Naive thymus-derived CD4-positive, alpha-beta T cell (primary cell): ENCODE measurements at regions not wholly inside any gene's neighbourhood (a gene's known extent, or its start where the extent isn't known, plus 50 kb on each side); places are given as distances from the start of the nearest gene placed in this dataset.

ENCODE experiments used
- ATAC-seq: fragments of 150-1000 bp; cut with Tn5 transposase; 2 replicates; pipeline ENCODE4 v1.10.0; 2021; ENCODE audit warnings: mild to moderate bottlenecking, moderate library complexity
- CTCF ChIA-PET: fragments of 350-600 bp; sonication (Branson Sonifier 250); formaldehyde crosslinking; loops from one replicate; lab custom pipeline; 2021; ENCODE audit warnings: antibody characterized with exemption; lab: Charles Lee
- POLR2A ChIA-PET: fragments of 350-600 bp; sonication (Branson Sonifier 250); formaldehyde crosslinking; loops from one replicate; lab custom pipeline; 2021; ENCODE audit warnings: antibody characterized with exemption, inconsistent platforms; lab: Charles Lee
- DNase-seq, 9 donors: peaks; one replicate each; pipeline versions ENCODE4 v3.0.0 to v3.0.0-alpha.2; 2020 to 2022; ENCODE audit warnings: mixed read lengths in 1 of 9
- H3K27ac ChIP-seq: one replicate; pipeline ENCODE4 v1.7.0; 2013; ENCODE audit warnings: mild to moderate bottlenecking, low read depth, low read length, moderate library complexity
- H3K27me3 ChIP-seq, 2 donors: one replicate each; pipeline ENCODE4 v1.7.0; 2013; ENCODE audit warnings: low read length in 2 of 2, mild to moderate bottlenecking in 2 of 2, moderate library complexity in 2 of 2; ENCODE audit not compliant: control insufficient read depth in 2 of 2, insufficient read depth in 2 of 2
- H3K36me3 ChIP-seq, 3 experiments: 1 replicate in 2 of 3; 2 replicates in 1 of 3; pipeline ENCODE4 v1.7.0; 2013; ENCODE audit warnings: low read length in 3 of 3, mild to moderate bottlenecking in 3 of 3, moderate library complexity in 1 of 3; ENCODE audit not compliant: insufficient read depth in 3 of 3, control insufficient read depth in 2 of 3
- H3K4me1 ChIP-seq, 2 donors: one replicate each; pipeline ENCODE4 v1.7.0; 2013; ENCODE audit warnings: low read length in 2 of 2, mild to moderate bottlenecking in 2 of 2, moderate library complexity in 1 of 2; ENCODE audit not compliant: control insufficient read depth in 2 of 2, insufficient read depth in 2 of 2
- H3K4me3 ChIP-seq: 2 replicates; pipeline ENCODE4 v1.7.0; 2013; ENCODE audit warnings: mild to moderate bottlenecking, low read length
- H3K9me3 ChIP-seq, 3 experiments: 1 replicate in 2 of 3; 2 replicates in 1 of 3; pipeline ENCODE4 v1.7.0; 2013; ENCODE audit warnings: low read length in 3 of 3; ENCODE audit not compliant: control insufficient read depth in 2 of 3
- H3K27ac Mint-ChIP-seq, 9 donors: one replicate each; pipeline ENCODE4 v1.8.0; 2020 to 2022; ENCODE audit warnings: mixed read lengths in 9 of 9, mild to moderate bottlenecking in 8 of 9, moderate library complexity in 5 of 9, inconsistent platforms in 2 of 9
- H3K27me3 Mint-ChIP-seq, 5 donors: one replicate each; pipeline ENCODE4 v1.8.0; 2021 to 2022; ENCODE audit warnings: mixed read lengths in 5 of 5, mild to moderate bottlenecking in 1 of 5
- H3K36me3 Mint-ChIP-seq, 5 donors: one replicate each; pipeline ENCODE4 v1.8.0; 2020 to 2022; ENCODE audit warnings: mixed read lengths in 5 of 5, mild to moderate bottlenecking in 3 of 5, inconsistent platforms in 1 of 5
- H3K4me1 Mint-ChIP-seq, 7 donors: one replicate each; pipeline ENCODE4 v1.8.0; 2020 to 2022; ENCODE audit warnings: mixed read lengths in 7 of 7, mild to moderate bottlenecking in 3 of 7, inconsistent platforms in 1 of 7
- H3K4me3 Mint-ChIP-seq, 10 donors: one replicate each; pipeline ENCODE4 v1.8.0; 2020 to 2022; ENCODE audit warnings: mild to moderate bottlenecking in 10 of 10, mixed read lengths in 10 of 10, moderate library complexity in 6 of 10, inconsistent platforms in 2 of 10
- H3K9me3 Mint-ChIP-seq, 11 donors: one replicate each; pipeline ENCODE4 v1.8.0; 2020 to 2022; ENCODE audit warnings: mixed read lengths in 11 of 11, mild to moderate bottlenecking in 4 of 11, inconsistent platforms in 1 of 11, moderate library complexity in 1 of 11
- intact Hi-C, 2 donors: fragments of 100-400 bp; cut with micrococcal nuclease; formaldehyde crosslinking; loops; one replicate each; pipeline ENCODE4 v1.15.1; 2023

GRCh38 chr6:169041078-169041477 lies 212.6 kb downstream of the THBS2 start:
- H3K36me3 Mint-ChIP-seq = no peaks in the 10 kb centered on the region
- ATAC-seq = no peak
- CTCF ChIA-PET = no interaction called here

GRCh38 chr6:169038691-169039090 lies 215.0 kb downstream of the THBS2 start:
- H3K27ac Mint-ChIP-seq = no peak overlapping the region
- intact Hi-C loops = no loop called here
- H3K36me3 Mint-ChIP-seq = no peaks in the 10 kb centered on the region
- peaks cover 0 to 19% (median 4%) of the 10 kb centered on the region in 5 donors for H3K27me3 Mint-ChIP-seq
- H3K36me3 ChIP-seq = no peaks in the 10 kb centered on the region
- CTCF ChIA-PET = no interaction called here
- H3K9me3 ChIP-seq = no peaks in the 10 kb centered on the region
- H3K4me3 ChIP-seq = no peak overlapping the region
- POLR2A ChIA-PET = no interaction called here
- ATAC-seq (no peak), DNase-seq (no peak)
- no peaks in the 10 kb centered on the region for H3K27me3 ChIP-seq
- H3K27ac ChIP-seq = no peak overlapping the region
- no peaks in the 10 kb centered on the region for H3K4me1 ChIP-seq
- peaks cover 0 to 30% (median 8%) of the 10 kb centered on the region in 11 donors for H3K9me3 Mint-ChIP-seq
- H3K4me1 Mint-ChIP-seq = no peaks in the 10 kb centered on the region
- no peak overlapping the region for H3K4me3 Mint-ChIP-seq

More at GRCh38 chr6:169041078-169041477, 212.6 kb downstream of the THBS2 start:
- Histone ChIP-seq H3K27me3 (no peaks in the 10 kb centered on the region), H3K36me3 (no peaks in the 10 kb centered on the region), H3K4me3 (no peak overlapping the region), H3K4me1 (no peaks in the 10 kb centered on the region), H3K27ac (no peak overlapping the region), H3K9me3 (no peaks in the 10 kb centered on the region)
- no peak overlapping the region for H3K27ac Mint-ChIP-seq
- peaks cover 0 to 30% (median 8%) of the 10 kb centered on the region in 11 donors for H3K9me3 Mint-ChIP-seq
- intact Hi-C loops = no loop called here
- peaks cover 0 to 19% (median 4%) of the 10 kb centered on the region in 5 donors for H3K27me3 Mint-ChIP-seq
- no peaks in the 10 kb centered on the region for H3K4me1 Mint-ChIP-seq
- no peak overlapping the region for H3K4me3 Mint-ChIP-seq
- no peak for DNase-seq
- POLR2A ChIA-PET = no interaction called here

GRCh38 chr6:169035385-169036240 lies 218.0 kb downstream of the THBS2 start:
- Histone ChIP-seq H3K4me3 (no peak overlapping the region), H3K27ac (no peak overlapping the region), H3K36me3 (no peaks in the 10 kb centered on the region), H3K9me3 (no peaks in the 10 kb centered on the region), H3K4me1 (no peaks in the 10 kb centered on the region), H3K27me3 (no peaks in the 10 kb centered on the region)
- no peak for DNase-seq
- no peak overlapping the region for H3K27ac Mint-ChIP-seq
- intact Hi-C loops = no loop called here
- POLR2A ChIA-PET = no interaction called here
- no peaks in the 10 kb centered on the region for H3K36me3 Mint-ChIP-seq
- H3K9me3 Mint-ChIP-seq = peaks cover 0 to 30% (median 7%) of the 10 kb centered on the region in 11 donors
- H3K4me3 Mint-ChIP-seq = no peak overlapping the region
- no peak for ATAC-seq
- CTCF ChIA-PET = interaction anchor here (0.7 kb wide), 1 partner anchor 421 kb away, joined by 3 read pairs; no protein-coding TSS in a partner anchor
- peaks cover 0 to 28% (median 12%) of the 10 kb centered on the region in 5 donors for H3K27me3 Mint-ChIP-seq
- no peaks in the 10 kb centered on the region for H3K4me1 Mint-ChIP-seq

- Mint-ChIP-seq H3K27me3 (peaks cover 0 to 26% (median 13%) of the 10 kb centered on the region in 5 donors), H3K36me3 (no peaks in the 10 kb centered on the region), H3K4me1 (no peaks in the 10 kb centered on the region), H3K9me3 (peaks cover 0 to 30% (median 7%) of the 10 kb centered on the region in 11 donors), H3K4me3 (no peak overlapping the region), H3K27ac (peak overlapping the region in 1 of 9 donors; percentile 2)
- intact Hi-C loops = no loop called here
- no peaks in the 10 kb centered on the region for H3K36me3 ChIP-seq
- no peaks in the 10 kb centered on the region for H3K27me3 ChIP-seq
- no peak for ATAC-seq
- POLR2A ChIA-PET = no interaction called here
- DNase-seq = no peak
- no peak overlapping the region for H3K27ac ChIP-seq
- no peak overlapping the region for H3K4me3 ChIP-seq
- CTCF ChIA-PET = interaction anchor here (0.7 kb wide), 1 partner anchor 421 kb away, joined by 3 read pairs; no protein-coding TSS in a partner anchor
- H3K4me1 ChIP-seq = no peaks in the 10 kb centered on the region
- no peaks in the 10 kb centered on the region for H3K9me3 ChIP-seq
Measured at GRCh38 chr6:169034516-169035167, 219.0 kb downstream of the THBS2 start.

GRCh38 chr6:169029861-169030260 lies 223.8 kb downstream of the THBS2 start:
- H3K9me3 Mint-ChIP-seq = peaks cover 0 to 4% (median 0%) of the 10 kb centered on the region in 11 donors
- H3K27me3 Mint-ChIP-seq = peaks cover 0 to 25% (median 13%) of the 10 kb centered on the region in 5 donors
- ChIA-PET CTCF (no interaction called here), POLR2A (no interaction called here)
- Histone ChIP-seq H3K27ac (no peak overlapping the region), H3K36me3 (no peaks in the 10 kb centered on the region), H3K9me3 (no peaks in the 10 kb centered on the region), H3K27me3 (no peaks in the 10 kb centered on the region), H3K4me1 (no peaks in the 10 kb centered on the region), H3K4me3 (no peak overlapping the region)
- no peaks in the 10 kb centered on the region for H3K36me3 Mint-ChIP-seq
- no peaks in the 10 kb centered on the region for H3K4me1 Mint-ChIP-seq
- DNase-seq = no peak
- intact Hi-C loops = no loop called here
- no peak overlapping the region for H3K4me3 Mint-ChIP-seq
- no peak for ATAC-seq
- no peak overlapping the region for H3K27ac Mint-ChIP-seq

GRCh38 chr6:169028343-169028742 lies 225.3 kb downstream of the THBS2 start:
- no peaks in the 10 kb centered on the region for H3K27me3 ChIP-seq
- no peaks in the 10 kb centered on the region for H3K9me3 ChIP-seq
- H3K9me3 Mint-ChIP-seq = peaks cover 0 to 3% (median 0%) of the 10 kb centered on the region in 11 donors
- peaks cover 0 to 21% (median 10%) of the 10 kb centered on the region in 5 donors for H3K27me3 Mint-ChIP-seq
- no peaks in the 10 kb centered on the region for H3K4me1 Mint-ChIP-seq
- no peaks in the 10 kb centered on the region for H3K36me3 Mint-ChIP-seq
- H3K4me1 ChIP-seq = no peaks in the 10 kb centered on the region
- H3K4me3 Mint-ChIP-seq = no peak overlapping the region
- ChIA-PET POLR2A (no interaction called here), CTCF (interaction anchor here (0.6 kb wide), 1 partner anchor 282 kb away, joined by 4 read pairs; no protein-coding TSS in a partner anchor)
- no peak overlapping the region for H3K4me3 ChIP-seq
- no peak overlapping the region for H3K27ac Mint-ChIP-seq
- no peak overlapping the region for H3K27ac ChIP-seq
- intact Hi-C loops = no loop called here
- DNase-seq (no peak), ATAC-seq (no peak)
- H3K36me3 ChIP-seq = no peaks in the 10 kb centered on the region
